H9 (cell line): ENCODE measurements at regions not wholly inside any gene's neighbourhood (a gene's known extent, or its start where the extent isn't known, plus 50 kb on each side); places are given as distances from the start of the nearest gene placed in this dataset.

Experiments
- DNase-seq: peaks from one replicate; pipeline ENCODE4 v3.0.0-alpha.2; 2017
- H2AFZ ChIP-seq: one replicate; pipeline ENCODE4 v1.6.1; 2013; ENCODE audit warnings: mild to moderate bottlenecking, low read length, control low read depth, moderate library complexity
- H2AK5ac ChIP-seq: 2 replicates; pipeline ENCODE4 v1.6.1; 2013; ENCODE audit warnings: low read length, control low read depth, mixed read lengths; ENCODE audit not compliant: insufficient read length
- H2BK120ac ChIP-seq: one replicate; pipeline ENCODE4 v1.6.1; 2013; ENCODE audit warnings: low read depth, mild to moderate bottlenecking, low read length, control low read depth, inconsistent platforms; ENCODE audit not compliant: poor library complexity, severe bottlenecking
- H2BK12ac ChIP-seq: 2 replicates; pipeline ENCODE4 v1.6.1; 2013; ENCODE audit warnings: low read length, control low read depth, mixed read lengths, low read depth; ENCODE audit not compliant: insufficient read length
- H2BK15ac ChIP-seq: 2 replicates; pipeline ENCODE4 v1.6.1; 2013; ENCODE audit warnings: low read depth, low read length, control low read depth
- H2BK20ac ChIP-seq: one replicate; pipeline ENCODE4 v1.6.1; 2013; ENCODE audit warnings: low read depth, mild to moderate bottlenecking, low read length, control low read depth, inconsistent platforms; ENCODE audit not compliant: poor library complexity, severe bottlenecking
- H2BK5ac ChIP-seq: 2 replicates; pipeline ENCODE4 v1.6.1; 2013; ENCODE audit warnings: low read length, control low read depth, mixed read lengths; ENCODE audit not compliant: insufficient read length
- H3K14ac ChIP-seq: 2 replicates; pipeline ENCODE4 v1.6.1; 2013; ENCODE audit warnings: low read length, control low read depth; ENCODE audit not compliant: insufficient read depth
- H3K18ac ChIP-seq: 2 replicates; pipeline ENCODE4 v1.6.1; 2013; ENCODE audit warnings: low read depth, mild to moderate bottlenecking, mixed read lengths, low read length, control low read depth; ENCODE audit not compliant: insufficient read length
- H3K23ac ChIP-seq: 2 replicates; pipeline ENCODE4 v1.6.1; 2013; ENCODE audit warnings: low read length, control low read depth, mixed read lengths, low read depth; ENCODE audit not compliant: insufficient read length
- H3K23me2 ChIP-seq: 2 replicates; pipeline ENCODE4 v1.6.1; 2013; ENCODE audit warnings: low read depth, mild to moderate bottlenecking, mixed read lengths, low read length, control low read depth; ENCODE audit not compliant: insufficient read length, poor library complexity, severe bottlenecking
- H3K27ac ChIP-seq: 2 replicates; pipeline ENCODE4 v1.5.1; 2013; ENCODE audit warnings: low read length, control low read depth, mixed read lengths, low read depth; ENCODE audit not compliant: insufficient read length
- H3K27me3 ChIP-seq: 2 replicates; pipeline ENCODE4 v1.6.1; 2013; ENCODE audit warnings: low read length, control low read depth, inconsistent platforms; ENCODE audit not compliant: insufficient read depth
- H3K4ac ChIP-seq: 2 replicates; pipeline ENCODE4 v1.6.1; 2013; ENCODE audit warnings: low read depth, mild to moderate bottlenecking, control low read depth, inconsistent platforms, low read length, moderate library complexity
- H3K4me1 ChIP-seq: 2 replicates; pipeline ENCODE4 v1.6.1; 2013; ENCODE audit warnings: low read length, control low read depth, inconsistent platforms; ENCODE audit not compliant: insufficient read depth
- H3K4me2 ChIP-seq: 2 replicates; pipeline ENCODE4 v1.6.1; 2013; ENCODE audit warnings: low read length, control low read depth, mixed read lengths; ENCODE audit not compliant: insufficient read length, insufficient read depth
- H3K56ac ChIP-seq: 2 replicates; pipeline ENCODE4 v1.6.1; 2013; ENCODE audit warnings: low read depth, mild to moderate bottlenecking, mixed read lengths, low read length, control low read depth; ENCODE audit not compliant: insufficient read length
- H3K79me1 ChIP-seq: 2 replicates; pipeline ENCODE4 v1.6.1; 2013; ENCODE audit warnings: low read depth, mild to moderate bottlenecking, moderate library complexity, low read length, control low read depth, inconsistent platforms; ENCODE audit not compliant: insufficient read depth, poor library complexity, severe bottlenecking
- H3K79me2 ChIP-seq: 2 replicates; pipeline ENCODE4 v1.6.1; 2013; ENCODE audit warnings: low read length, control low read depth, inconsistent platforms; ENCODE audit not compliant: insufficient read depth
- H3K9ac ChIP-seq: 2 replicates; pipeline ENCODE4 v1.6.1; 2013; ENCODE audit warnings: low read length, control low read depth, mixed read lengths; ENCODE audit not compliant: insufficient read length; ENCODE audit errors: extremely low read depth
- H3K9me3 ChIP-seq: one replicate; pipeline ENCODE4 v1.6.1; 2013; ENCODE audit warnings: low read depth, low read length, inconsistent platforms; ENCODE audit not compliant: control insufficient read depth
- H3T11ph ChIP-seq: one replicate; pipeline ENCODE4 v1.6.1; 2013; ENCODE audit warnings: mild to moderate bottlenecking, low read length, control low read depth, inconsistent platforms
- H4K20me1 ChIP-seq: one replicate; pipeline ENCODE4 v1.6.1; 2013; ENCODE audit not compliant: control insufficient read depth, insufficient read length, insufficient read depth
- H4K5ac ChIP-seq: 2 replicates; pipeline ENCODE4 v1.6.1; 2013; ENCODE audit warnings: low read depth, mild to moderate bottlenecking, mixed read lengths, low read length, control low read depth; ENCODE audit not compliant: insufficient read length
- H4K8ac ChIP-seq: replicated peaks from 2 replicates; pipeline ENCODE4 v1.6.1; 2013; ENCODE audit warnings: low read length, control low read depth, mixed read lengths, low read depth; ENCODE audit not compliant: insufficient read length
- H4K91ac ChIP-seq: 2 replicates; pipeline ENCODE4 v1.6.1; 2013; ENCODE audit warnings: low read depth, mild to moderate bottlenecking, moderate library complexity, mixed read lengths, low read length, control low read depth; ENCODE audit not compliant: insufficient read length
- H3K27ac Mint-ChIP-seq, 3 experiments: 2 replicates in 2 of 3; 3 replicates in 1 of 3; pipeline ENCODE4 v1.8.0; 2020 to 2021; ENCODE audit warnings: mixed read lengths in 3 of 3, mild to moderate bottlenecking in 1 of 3, moderate library complexity in 1 of 3
- H3K27me3 Mint-ChIP-seq: 2 replicates; pipeline ENCODE4 v1.8.0; 2021; ENCODE audit warnings: low read depth, mild to moderate bottlenecking, moderate library complexity, mixed read lengths
- H3K36me3 Mint-ChIP-seq, 3 experiments: 2 replicates in 2 of 3; 3 replicates in 1 of 3; pipeline ENCODE4 v1.8.0; 2020 to 2021; ENCODE audit warnings: low read depth in 3 of 3, mixed read lengths in 3 of 3; ENCODE audit not compliant: insufficient read depth in 1 of 3
- H3K4me1 Mint-ChIP-seq, 2 experiments: 2 replicates each; pipeline ENCODE4 v1.8.0; 2020; ENCODE audit warnings: mixed read lengths in 2 of 2
- H3K4me3 Mint-ChIP-seq, 2 experiments: 2 replicates in 1 of 2; 3 replicates in 1 of 2; pipeline ENCODE4 v1.8.0; 2020 to 2021; ENCODE audit warnings: mild to moderate bottlenecking in 2 of 2, mixed read lengths in 2 of 2, moderate library complexity in 1 of 2
- H3K9me3 Mint-ChIP-seq, 2 experiments: 2 replicates in 1 of 2; 3 replicates in 1 of 2; pipeline ENCODE4 v1.8.0; 2020; ENCODE audit warnings: mild to moderate bottlenecking in 2 of 2, mixed read lengths in 2 of 2, moderate library complexity in 1 of 2
- WGBS: extraction: QIAGEN DNeasy Blood & Tissue Kit; methylation state at CpG from one replicate; pipeline ENCODE4 v1.1.7; 2013; ENCODE audit warnings: missing lambda C conversion rate, low lambda C conversion rate, mixed read lengths; ENCODE audit not compliant: insufficient read length; ENCODE audit errors: extremely low coverage; 5-methylcytosine and 5-hydroxymethylcytosine counted together
- TF ChIP-seq, protein P1 (sequence below): fragments of 200-600 bp; sonication (generic); conservative IDR thresholded peaks from 3 replicates; pipeline ENCODE4 v1.8.0; 2021; ENCODE audit warnings: antibody characterized with exemption, mild to moderate bottlenecking

DNA sequence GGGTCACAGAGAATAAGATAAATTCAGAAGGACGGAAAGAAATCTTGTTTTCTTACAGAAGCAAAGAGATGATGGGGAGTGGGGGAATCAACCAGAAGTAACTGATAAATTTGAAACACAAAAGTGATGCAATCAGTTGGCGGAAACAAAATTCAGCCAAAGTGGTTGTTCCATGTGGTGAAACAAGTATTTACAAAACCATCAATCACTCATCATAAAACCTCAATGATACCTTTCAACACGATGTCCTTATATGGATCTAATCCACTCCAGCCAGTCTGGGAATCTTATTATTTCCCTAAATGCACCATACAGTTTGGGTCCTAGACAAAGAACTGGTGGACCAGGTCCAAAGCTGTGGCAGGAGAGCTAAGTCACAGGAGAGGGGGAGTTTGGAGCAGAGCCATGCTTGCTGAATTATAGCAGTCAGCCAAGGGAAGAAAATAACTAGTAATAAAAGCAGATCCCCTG, 303.8 kb upstream of the LRRC7 start:
- Histone ChIP-seq H2BK12ac (no peak overlapping the region), H2BK120ac (no peak overlapping the region), H3K9ac (no peak overlapping the region), H2BK5ac (no peak overlapping the region), H2BK20ac (no peak overlapping the region), H3K4me1 (no peaks in the 10 kb centered on the region), H3K14ac (no peak overlapping the region), H4K20me1 (no peaks in the 10 kb centered on the region), H3K9me3 (no peaks in the 10 kb centered on the region), H3K23ac (no peak overlapping the region), H3K79me1 (no peaks in the 10 kb centered on the region), H3K18ac (no peak overlapping the region), H2AK5ac (no peak overlapping the region), H4K5ac (no peak overlapping the region), H3K27ac (no peak overlapping the region), H2AFZ (no peak overlapping the region), H3K27me3 (no peaks in the 10 kb centered on the region), H4K8ac (no peak overlapping the region), H3T11ph (no peak overlapping the region), H3K56ac (no peak overlapping the region), H3K4me2 (no peak overlapping the region), H4K91ac (no peak overlapping the region), H3K23me2 (no peaks in the 10 kb centered on the region), H3K4ac (no peak overlapping the region), H2BK15ac (no peak overlapping the region), H3K79me2 (no peaks in the 10 kb centered on the region)
- H3K36me3 Mint-ChIP-seq, result no peaks in the 10 kb centered on the region
- no CpG with 5 or more reads among the region's 3 CpGs for WGBS
- no peaks in the 10 kb centered on the region for H3K27me3 Mint-ChIP-seq
- H3K27ac Mint-ChIP-seq, result no peak overlapping the region
- H3K9me3 Mint-ChIP-seq, result no peaks in the 10 kb centered on the region
- no peaks in the 10 kb centered on the region for H3K4me1 Mint-ChIP-seq
- TF ChIP-seq, protein P1, sequence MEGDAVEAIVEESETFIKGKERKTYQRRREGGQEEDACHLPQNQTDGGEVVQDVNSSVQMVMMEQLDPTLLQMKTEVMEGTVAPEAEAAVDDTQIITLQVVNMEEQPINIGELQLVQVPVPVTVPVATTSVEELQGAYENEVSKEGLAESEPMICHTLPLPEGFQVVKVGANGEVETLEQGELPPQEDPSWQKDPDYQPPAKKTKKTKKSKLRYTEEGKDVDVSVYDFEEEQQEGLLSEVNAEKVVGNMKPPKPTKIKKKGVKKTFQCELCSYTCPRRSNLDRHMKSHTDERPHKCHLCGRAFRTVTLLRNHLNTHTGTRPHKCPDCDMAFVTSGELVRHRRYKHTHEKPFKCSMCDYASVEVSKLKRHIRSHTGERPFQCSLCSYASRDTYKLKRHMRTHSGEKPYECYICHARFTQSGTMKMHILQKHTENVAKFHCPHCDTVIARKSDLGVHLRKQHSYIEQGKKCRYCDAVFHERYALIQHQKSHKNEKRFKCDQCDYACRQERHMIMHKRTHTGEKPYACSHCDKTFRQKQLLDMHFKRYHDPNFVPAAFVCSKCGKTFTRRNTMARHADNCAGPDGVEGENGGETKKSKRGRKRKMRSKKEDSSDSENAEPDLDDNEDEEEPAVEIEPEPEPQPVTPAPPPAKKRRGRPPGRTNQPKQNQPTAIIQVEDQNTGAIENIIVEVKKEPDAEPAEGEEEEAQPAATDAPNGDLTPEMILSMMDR, result no peak
- no peak for DNase-seq
- no peak overlapping the region for H3K4me3 Mint-ChIP-seq
